ENCODE measurements at regions not wholly inside any gene's neighbourhood (a gene's known extent, or its start where the extent isn't known, plus 50 kb on each side); places are given as distances from the start of the nearest gene placed in this dataset.

DNA sequence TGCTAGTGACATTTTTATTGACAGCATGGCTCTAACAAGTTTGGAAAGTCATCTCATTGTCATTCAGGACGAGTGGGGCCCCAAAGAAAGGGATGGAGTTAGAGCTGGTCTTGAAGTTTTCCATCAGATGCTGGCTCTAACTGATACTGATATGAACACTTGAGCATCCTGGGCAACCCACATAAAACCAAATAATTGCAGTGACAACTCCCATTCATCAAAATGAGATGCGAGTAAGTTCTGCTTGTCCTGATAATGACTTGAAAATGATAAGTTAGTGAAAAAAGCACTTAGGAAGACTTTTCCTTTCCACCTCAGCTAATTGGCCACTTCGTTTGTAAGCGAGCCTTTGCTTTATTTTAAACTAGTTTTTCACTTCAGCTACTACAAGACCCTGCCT lies 147.6 kb downstream of the SP3 start:
- TF ChIP-seq BACH2 (CRISPR knock-in tag; IDR thresholded peaks at IDR 0.05; ENCODE audit: borderline replicate concordance) = no peak
- no peak for TF ChIP-seq ESRRG (CRISPR knock-in tag; IDR thresholded peaks at IDR 0.05)
- no peak for TF ChIP-seq PPARA (CRISPR knock-in tag; IDR thresholded peaks at IDR 0.05; ENCODE audit: borderline replicate concordance)
- TF ChIP-seq ZC3H10 (CRISPR knock-in tag; IDR thresholded peaks at IDR 0.05) = no peak
- no peak for TF ChIP-seq CSDC2 (CRISPR knock-in tag; IDR thresholded peaks at IDR 0.05)
- TF ChIP-seq TCF4 (CRISPR knock-in tag; IDR thresholded peaks at IDR 0.05; ENCODE audit: borderline replicate concordance) = no peak
- TF ChIP-seq ZNF8 (CRISPR knock-in tag; IDR thresholded peaks at IDR 0.05) = no peak
- no peak for TF ChIP-seq SNAI2 (CRISPR knock-in tag; IDR thresholded peaks at IDR 0.05)
- TF ChIP-seq, protein P1, sequence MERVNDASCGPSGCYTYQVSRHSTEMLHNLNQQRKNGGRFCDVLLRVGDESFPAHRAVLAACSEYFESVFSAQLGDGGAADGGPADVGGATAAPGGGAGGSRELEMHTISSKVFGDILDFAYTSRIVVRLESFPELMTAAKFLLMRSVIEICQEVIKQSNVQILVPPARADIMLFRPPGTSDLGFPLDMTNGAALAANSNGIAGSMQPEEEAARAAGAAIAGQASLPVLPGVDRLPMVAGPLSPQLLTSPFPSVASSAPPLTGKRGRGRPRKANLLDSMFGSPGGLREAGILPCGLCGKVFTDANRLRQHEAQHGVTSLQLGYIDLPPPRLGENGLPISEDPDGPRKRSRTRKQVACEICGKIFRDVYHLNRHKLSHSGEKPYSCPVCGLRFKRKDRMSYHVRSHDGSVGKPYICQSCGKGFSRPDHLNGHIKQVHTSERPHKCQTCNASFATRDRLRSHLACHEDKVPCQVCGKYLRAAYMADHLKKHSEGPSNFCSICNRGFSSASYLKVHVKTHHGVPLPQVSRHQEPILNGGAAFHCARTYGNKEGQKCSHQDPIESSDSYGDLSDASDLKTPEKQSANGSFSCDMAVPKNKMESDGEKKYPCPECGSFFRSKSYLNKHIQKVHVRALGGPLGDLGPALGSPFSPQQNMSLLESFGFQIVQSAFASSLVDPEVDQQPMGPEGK (CRISPR knock-in tag; IDR thresholded peaks at IDR 0.05; ENCODE audit: borderline replicate concordance) = no peak
- TF ChIP-seq RARB (CRISPR knock-in tag; IDR thresholded peaks at IDR 0.05) = no peak
- TF ChIP-seq, protein P2, sequence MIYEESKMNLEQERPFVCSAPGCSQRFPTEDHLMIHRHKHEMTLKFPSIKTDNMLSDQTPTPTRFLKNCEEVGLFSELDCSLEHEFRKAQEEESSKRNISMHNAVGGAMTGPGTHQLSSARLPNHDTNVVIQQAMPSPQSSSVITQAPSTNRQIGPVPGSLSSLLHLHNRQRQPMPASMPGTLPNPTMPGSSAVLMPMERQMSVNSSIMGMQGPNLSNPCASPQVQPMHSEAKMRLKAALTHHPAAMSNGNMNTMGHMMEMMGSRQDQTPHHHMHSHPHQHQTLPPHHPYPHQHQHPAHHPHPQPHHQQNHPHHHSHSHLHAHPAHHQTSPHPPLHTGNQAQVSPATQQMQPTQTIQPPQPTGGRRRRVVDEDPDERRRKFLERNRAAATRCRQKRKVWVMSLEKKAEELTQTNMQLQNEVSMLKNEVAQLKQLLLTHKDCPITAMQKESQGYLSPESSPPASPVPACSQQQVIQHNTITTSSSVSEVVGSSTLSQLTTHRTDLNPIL (CRISPR knock-in tag; IDR thresholded peaks at IDR 0.05; ENCODE audit: low read depth) = no peak

Measured in SK-N-SH treated with all-trans-retinoic acid at 6 μM for 48 hours (cell line).